ENCODE measurements at regions not wholly inside any gene's neighbourhood (a gene's known extent, or its start where the extent isn't known, plus 50 kb on each side); places are given as distances from the start of the nearest gene placed in this dataset.

GRCh38 chr10:78248651-78249464 lies 215.2 kb downstream of the RPS24 start:
- no peak for DNase-seq (ENCODE audit: low read depth in 3 of 3)

DNA sequence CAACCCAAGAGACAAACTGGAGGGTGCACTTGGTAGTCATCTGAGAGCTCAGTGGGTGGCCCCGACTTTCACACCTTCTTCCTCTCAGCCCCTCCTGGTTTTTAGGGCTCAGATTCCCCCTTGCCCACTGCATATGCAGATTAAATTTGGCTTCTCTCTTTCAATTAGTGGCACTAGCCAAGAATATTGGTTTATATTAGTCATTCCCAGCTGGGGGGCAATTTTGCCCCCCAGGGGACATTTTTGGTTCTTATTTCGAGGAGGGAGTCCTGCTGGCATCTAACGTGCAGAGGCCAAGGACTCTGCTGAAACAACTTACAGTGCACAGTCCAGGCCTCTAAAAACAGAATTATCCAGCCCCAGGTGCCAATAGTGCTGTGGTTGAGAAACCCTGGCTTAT lies 216.0 kb downstream of the RPS24 start:
- no peak for DNase-seq (ENCODE audit: low read depth in 3 of 3)

GRCh38 chr10:78250313-78251015 lies 216.8 kb downstream of the RPS24 start:
- DNase-seq (ENCODE audit: low read depth in 3 of 3) = no peak

DNA sequence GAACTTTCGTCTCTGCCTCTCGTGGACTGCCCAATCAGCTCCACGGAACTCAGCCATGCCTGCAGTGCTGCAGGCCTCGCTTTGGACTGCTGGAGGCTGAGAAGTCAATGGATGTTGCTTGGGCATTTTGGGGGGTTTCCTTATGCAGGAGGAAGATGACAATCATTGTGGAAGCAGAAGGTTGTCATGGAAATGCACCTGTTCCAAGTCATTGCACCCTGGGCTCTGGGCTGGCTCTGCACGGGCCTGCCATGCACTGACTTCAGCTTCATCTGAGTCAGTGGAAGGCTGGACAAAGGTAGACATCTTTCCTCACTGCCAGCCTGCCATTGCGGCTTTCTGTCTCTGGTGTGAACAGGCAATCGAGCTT lies 217.3 kb downstream of the RPS24 start:
- no peak for DNase-seq (ENCODE audit: low read depth in 3 of 3)

DNA sequence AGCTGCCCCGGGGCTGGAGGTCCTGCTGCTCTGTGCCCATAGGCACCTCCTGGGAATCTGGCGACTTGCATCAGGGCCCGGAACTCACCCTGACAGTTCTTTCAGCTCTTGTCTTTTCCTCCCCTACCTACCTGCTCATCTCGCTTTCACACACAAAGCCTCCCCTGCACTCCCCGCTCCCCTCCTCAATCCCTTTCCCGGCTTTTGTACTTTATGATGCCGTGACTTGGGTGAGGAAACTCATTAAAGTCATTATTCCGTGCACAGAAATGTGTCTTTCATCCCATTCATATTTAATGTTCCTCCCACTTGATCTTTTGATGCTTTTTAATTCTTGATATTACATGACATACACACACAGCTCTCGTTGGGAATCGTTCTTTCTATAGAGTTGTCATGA lies 218.6 kb downstream of the RPS24 start:
- no peak for DNase-seq (ENCODE audit: low read depth in 3 of 3)

DNA sequence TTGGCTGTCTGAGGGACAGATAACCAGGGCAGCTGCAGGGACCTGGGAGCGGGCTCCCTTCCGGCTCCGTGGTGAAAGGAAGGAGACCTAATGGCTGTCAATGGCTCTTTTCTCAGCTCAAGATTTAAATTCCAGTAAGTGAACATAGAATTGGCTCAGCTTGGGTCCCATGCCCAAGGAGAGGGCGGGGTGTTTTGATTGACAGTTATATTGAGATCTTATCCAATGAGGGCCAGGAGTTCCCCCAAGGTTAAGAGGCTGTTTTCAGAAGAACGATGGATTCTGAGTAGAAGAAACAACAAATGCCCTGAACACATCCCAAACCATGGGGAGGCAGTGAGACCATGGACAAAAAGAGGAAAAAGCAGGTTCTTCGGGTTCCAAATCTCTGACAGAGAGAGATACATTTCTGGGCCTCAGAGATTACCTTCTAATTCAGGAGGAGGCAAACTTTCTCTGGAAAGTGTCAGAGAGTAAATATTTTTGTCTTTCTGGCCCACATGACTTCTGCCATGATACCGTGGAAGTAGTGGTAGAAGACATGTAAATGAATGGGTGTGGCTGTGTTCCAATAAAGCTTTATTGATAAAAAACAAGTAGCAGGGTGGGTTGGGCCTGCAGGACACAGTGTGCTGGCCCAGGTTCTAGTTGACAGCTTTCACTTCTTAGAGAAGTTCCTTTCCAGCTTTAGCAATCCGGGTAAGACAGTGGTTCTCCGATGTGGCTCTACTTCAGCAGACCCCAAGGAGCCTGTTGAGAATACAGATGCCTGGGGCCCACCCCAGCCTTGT lies 219.6 kb downstream of the RPS24 start:
- DNase-seq (ENCODE audit: low read depth in 3 of 3) = no peak

DNA sequence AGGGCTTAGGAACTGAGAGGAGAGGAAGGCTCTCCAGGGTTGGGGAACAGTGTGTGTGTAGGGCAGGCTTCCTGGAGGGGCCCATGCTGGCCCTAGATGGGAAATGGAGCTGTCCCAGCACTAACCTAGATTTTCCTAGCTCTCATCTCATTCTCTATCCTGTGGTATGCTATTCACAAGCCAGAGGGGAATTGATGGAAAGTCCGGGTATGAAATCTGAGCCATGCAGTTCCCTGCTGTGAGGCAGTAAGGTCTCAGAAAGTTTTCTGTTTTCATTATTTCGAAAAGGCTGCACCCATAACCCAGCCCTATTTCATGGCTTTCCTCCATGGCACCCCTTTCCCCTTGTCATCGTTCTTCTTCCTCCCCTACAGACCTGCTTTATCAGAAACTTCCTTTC lies 220.3 kb downstream of the RPS24 start:
- no peak for DNase-seq (ENCODE audit: low read depth in 3 of 3)

DNA sequence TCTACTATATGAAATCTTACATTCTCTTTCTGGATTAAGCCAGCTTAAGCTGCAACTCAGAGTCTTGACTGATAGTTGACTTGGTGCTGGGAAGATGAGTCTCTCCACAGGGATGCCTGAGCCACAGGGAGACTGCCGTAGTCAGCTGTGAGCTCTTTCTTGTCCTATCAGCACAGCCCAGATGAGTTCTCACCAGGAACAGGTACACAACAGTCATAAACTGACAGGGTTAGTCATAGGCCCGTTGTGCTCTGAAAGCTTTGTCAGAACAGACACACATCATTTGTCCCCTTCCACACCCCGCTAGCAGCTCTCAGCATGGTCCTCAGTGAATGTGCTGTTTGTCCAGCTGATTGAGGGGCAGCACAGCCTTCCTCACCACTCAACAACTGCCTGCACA lies 221.6 kb downstream of the RPS24 start:
- DNase-seq (ENCODE audit: low read depth in 3 of 3) = no peak

- DNase-seq (ENCODE audit: low read depth in 3 of 3) = no peak
Measured at GRCh38 chr10:78255796-78256638, 222.4 kb downstream of the RPS24 start.

GRCh38 chr10:78258323-78259030 lies 224.8 kb downstream of the RPS24 start:
- no peak for DNase-seq (ENCODE audit: low read depth in 3 of 3)

DNA sequence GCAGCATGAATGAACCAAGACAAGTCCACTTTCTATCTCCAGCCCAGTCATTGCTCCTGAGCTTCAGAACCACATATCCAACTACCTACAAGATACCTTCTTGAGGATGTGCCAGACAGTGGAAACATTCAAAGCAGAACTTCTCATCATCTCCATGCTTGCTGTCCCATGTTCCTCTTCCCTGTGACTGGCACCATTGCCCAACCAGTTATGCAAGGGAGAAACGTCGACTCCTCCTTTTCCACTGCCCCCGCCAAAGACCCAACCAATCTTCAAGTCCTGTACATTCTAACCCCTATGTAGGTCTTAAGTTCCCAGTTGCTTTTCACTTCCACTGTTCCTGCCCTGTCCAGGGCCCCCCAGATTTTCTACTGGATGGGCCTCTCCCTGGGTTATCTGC lies 225.7 kb downstream of the RPS24 start:
- DNase-seq (ENCODE audit: low read depth in 3 of 3) = no peak

DNA sequence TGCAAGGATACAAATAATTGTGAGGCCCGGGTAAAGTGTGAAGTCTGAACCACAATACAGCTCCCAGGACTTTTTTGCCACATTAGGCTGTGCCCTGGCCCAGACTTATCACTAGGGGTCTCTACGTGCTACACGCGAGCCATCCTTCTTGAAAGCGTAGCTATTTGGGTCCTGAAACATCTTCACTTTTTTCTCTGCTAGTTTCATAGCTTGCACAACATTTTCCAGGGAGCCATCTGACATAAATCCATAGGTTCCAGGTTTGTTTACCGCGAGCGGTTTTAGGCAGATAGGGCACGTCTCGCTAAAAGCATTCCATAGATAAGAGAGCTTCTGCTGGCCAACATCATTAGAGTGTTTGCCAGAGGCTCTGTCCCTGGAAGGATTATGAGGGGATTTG lies 226.5 kb downstream of the RPS24 start:
- DNase-seq (ENCODE audit: low read depth in 3 of 3) = no peak

GRCh38 chr10:78260680-78261079 lies 227.0 kb downstream of the RPS24 start:
- no peak for DNase-seq (ENCODE audit: low read depth in 3 of 3)

- DNase-seq (ENCODE audit: low read depth in 3 of 3) = no peak
Measured at GRCh38 chr10:78261291-78261690, 227.6 kb downstream of the RPS24 start.

- DNase-seq (ENCODE audit: low read depth in 3 of 3) = no peak
Measured at GRCh38 chr10:78262860-78263259, 229.2 kb downstream of the RPS24 start.

DNA sequence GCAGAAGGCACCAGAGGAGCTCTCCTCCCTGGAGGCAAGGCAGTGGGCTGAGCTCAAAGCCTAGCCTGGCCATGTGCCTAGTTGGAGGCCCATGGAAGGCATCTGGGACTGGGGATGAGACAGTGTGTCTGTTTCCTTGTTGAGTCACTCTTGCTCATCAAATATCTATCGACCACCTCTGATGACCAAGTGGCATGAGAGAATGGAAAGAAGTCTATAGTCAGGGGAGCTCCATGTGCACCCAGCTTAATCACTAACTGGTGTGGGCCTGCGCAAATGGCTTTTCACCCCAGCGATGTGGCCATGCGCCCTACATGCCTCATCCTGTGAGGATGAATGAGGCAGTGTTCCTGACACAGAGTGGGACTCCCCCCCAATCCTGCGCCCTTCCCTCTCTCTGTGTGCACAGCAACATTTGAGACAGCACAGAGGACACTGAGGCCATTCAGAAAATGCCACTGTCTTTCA lies 229.9 kb downstream of the RPS24 start:
- DNase-seq (ENCODE audit: low read depth in 3 of 3) = no peak

DNA sequence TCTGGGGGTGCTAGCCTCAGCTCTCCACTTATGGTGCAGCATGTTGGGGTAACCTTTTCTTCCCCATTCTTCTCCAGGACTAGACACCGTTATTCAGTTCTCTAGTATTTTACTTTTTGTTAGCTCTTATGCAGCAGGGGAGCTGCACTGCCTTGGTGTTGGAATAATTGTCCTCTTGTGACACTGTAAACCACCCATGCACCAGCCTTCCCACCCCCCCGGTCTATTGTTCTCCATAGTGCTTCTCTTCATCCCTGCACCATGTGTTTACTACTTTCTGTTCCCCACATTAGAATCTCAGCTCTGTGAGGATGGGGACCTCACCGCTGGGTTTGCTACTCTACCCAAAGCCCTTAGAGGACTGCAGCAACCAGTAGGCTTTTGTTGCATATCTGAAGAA lies 230.7 kb downstream of the RPS24 start:
- no peak for DNase-seq (ENCODE audit: low read depth in 3 of 3)

DNA sequence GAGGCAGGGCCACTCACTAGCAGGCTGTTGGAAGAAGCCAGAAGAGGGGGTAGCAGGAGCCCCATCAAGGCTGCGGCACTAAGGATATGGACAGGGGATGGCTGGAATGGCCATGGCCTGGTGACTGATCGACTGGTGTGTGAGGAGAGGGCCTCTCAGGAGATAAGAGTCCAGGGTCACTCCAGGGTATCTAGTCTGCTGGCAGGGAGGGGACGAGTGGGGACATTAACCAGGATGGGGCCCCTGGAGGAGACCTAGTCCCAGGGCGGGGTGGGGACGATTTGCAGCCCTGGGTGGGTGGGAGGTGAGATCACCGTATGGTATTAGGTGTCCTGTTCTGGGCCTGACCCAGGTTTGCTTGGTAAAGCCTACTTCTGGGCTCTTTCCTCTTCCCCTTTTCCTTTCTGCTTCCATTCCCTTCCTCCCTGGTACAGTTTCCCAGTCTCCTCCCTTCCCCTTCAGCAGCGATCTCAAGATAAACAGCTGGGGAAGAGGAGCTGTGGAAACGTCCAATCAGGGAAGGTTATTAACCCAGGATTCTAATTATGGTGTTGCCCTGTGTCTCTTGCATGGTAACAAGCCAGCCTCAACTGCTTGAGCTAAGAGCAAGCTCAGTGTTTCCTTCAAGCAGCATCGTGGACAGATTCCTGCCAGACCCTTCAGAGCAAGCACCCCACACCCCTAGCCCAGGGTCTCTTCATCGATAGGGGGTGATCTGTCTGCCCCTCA lies 233.2 kb downstream of the RPS24 start:
- DNase-seq (ENCODE audit: low read depth in 3 of 3) = no peak

- DNase-seq (ENCODE audit: low read depth in 3 of 3) = no peak
Measured at GRCh38 chr10:78267598-78267997, 233.9 kb downstream of the RPS24 start.

GRCh38 chr10:78269060-78269459 lies 235.4 kb downstream of the RPS24 start:
- DNase-seq (ENCODE audit: low read depth in 3 of 3) = no peak
